HepG2 (cell line): ENCODE measurements at regions not wholly inside any gene's neighbourhood (a gene's known extent, or its start where the extent isn't known, plus 50 kb on each side); places are given as distances from the start of the nearest gene placed in this dataset.

Experiments used
- ELK4 ChIP-seq: sonication (generic); formaldehyde crosslinking; IDR thresholded peaks from 2 replicates; pipeline ENCODE4 v1.9.0; 2021; ENCODE audit warnings: missing genetic modification reagents, borderline replicate concordance
- MED1 ChIP-seq: sonication (generic); formaldehyde crosslinking; IDR thresholded peaks from 2 replicates; pipeline ENCODE4 v1.4.0; 2020; ENCODE audit warnings: missing genetic modification reagents
- ZNF580 ChIP-seq: IDR thresholded peaks from 2 replicates; pipeline ENCODE4 v1.6.1; 2016; ENCODE audit warnings: low read depth, borderline replicate concordance

GRCh38 chr6:12621754-12622153, 94.8 kb upstream of the PHACTR1 start:
- TF ChIP-seq ZNF580 (no peak), ELK4 (CRISPR knock-in tag) (no peak), MED1 (CRISPR knock-in tag) (no peak)
